Fibroblast of villous mesenchyme (primary cell): ENCODE measurements at regions not wholly inside any gene's neighbourhood (a gene's known extent, or its start where the extent isn't known, plus 50 kb on each side); places are given as distances from the start of the nearest gene placed in this dataset.

Source experiments
- DNase-seq: peaks from one replicate; pipeline ENCODE4 v3.0.0-alpha.2; 2010; ENCODE audit warnings: low read depth
- H3K4me3 ChIP-seq: 2 replicates; pipeline ENCODE4 v1.5.1; 2011; ENCODE audit warnings: low read depth, mild to moderate bottlenecking, low read length
- TF ChIP-seq, protein P1 (sequence below): IDR thresholded peaks from 2 replicates; pipeline ENCODE4 v1.5.1; 2012; ENCODE audit warnings: low read depth, mild to moderate bottlenecking, low read length; ENCODE audit not compliant: insufficient read depth

DNA sequence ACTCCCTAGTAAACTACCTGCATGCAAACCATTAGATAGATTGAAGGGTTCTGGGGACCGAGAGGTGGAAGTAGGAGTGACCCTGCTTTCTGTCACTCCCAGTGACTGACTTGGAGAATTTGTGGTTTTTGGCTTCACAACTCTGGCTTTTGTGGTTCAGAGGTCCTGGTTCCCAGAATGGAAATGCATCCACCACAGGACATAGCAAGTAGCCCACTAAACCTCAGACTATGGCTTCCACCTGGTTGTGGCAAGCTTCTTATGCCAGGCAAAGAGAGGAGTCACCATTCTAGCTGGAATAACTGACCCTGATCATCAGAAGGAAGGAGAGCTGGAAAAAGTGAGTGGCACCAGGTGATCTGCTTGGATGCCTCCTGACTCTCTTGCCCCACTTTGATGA lies 162.4 kb upstream of the TMEM260 start:
- no peak for DNase-seq
- no peak overlapping the region for H3K4me3 ChIP-seq

DNA sequence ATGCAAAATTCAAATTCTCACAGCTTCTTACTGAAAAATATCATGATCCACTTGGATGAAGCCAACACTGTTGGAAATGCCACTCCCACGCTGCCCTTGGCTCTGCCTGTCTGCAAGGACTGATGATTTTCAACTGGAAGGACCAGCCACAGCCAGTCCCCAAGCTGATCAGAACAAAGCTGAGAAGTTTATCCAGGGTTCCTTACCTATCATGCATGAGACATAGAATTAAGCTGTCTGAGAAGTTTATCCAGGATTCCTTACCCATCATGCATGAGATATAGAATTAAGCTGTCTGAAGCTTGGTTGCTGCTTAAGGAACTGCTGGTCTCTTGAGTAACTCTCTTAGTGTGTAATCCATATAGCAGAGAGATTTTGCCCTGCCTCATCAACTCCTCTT lies 159.8 kb upstream of the TMEM260 start:
- no peak for DNase-seq
- no peak overlapping the region for H3K4me3 ChIP-seq
- TF ChIP-seq, protein P1, sequence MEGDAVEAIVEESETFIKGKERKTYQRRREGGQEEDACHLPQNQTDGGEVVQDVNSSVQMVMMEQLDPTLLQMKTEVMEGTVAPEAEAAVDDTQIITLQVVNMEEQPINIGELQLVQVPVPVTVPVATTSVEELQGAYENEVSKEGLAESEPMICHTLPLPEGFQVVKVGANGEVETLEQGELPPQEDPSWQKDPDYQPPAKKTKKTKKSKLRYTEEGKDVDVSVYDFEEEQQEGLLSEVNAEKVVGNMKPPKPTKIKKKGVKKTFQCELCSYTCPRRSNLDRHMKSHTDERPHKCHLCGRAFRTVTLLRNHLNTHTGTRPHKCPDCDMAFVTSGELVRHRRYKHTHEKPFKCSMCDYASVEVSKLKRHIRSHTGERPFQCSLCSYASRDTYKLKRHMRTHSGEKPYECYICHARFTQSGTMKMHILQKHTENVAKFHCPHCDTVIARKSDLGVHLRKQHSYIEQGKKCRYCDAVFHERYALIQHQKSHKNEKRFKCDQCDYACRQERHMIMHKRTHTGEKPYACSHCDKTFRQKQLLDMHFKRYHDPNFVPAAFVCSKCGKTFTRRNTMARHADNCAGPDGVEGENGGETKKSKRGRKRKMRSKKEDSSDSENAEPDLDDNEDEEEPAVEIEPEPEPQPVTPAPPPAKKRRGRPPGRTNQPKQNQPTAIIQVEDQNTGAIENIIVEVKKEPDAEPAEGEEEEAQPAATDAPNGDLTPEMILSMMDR, result no peak

More for the DNA sequence above, 162.4 kb upstream of the TMEM260 start:
- TF ChIP-seq, protein P1, result no peak

DNA sequence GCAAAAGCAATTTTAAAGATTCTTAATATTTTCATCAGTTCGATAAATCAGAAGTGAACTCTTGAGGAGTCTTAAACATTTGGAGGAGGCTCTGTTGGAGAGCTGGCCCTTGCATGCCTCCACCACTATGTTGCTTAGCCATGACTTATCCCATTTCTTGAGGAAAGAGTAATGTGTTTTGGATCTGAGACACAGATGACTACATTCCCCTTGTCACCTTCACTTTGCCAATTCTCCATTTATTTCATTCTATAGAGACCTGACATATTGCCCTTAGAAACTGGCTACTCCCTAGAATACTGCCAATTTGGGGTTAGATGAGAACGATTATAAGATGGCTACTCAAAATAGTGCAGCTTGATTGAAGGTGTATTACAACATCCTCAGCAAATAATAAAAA lies 157.4 kb upstream of the TMEM260 start:
- TF ChIP-seq, protein P1, result no peak
- DNase-seq, result no peak
- no peak overlapping the region for H3K4me3 ChIP-seq

DNA sequence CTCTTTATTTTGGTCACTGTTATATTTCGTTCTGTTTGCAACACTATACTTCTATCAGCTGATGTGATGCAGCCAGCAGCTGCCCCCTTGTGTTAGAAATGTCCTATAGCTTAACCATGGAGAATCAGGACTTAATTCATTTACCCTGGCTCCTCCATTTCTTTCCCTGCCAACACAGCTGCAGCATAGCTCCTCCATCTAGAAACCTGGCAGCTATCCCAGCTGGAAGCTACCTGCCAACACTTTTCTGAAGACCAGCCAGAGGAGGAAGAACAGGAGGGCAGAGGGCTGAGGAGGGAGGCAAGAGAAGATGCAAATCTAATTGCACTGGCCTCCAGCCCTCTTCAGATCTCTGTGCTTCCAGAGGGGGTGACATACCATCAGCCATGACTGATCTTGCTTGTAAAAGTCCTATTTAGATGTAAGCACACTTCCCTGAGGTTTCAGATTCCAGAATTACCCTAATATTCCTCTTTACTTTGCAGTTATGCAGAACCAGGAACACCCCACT lies 156.8 kb upstream of the TMEM260 start:
- peak; percentile 77 for DNase-seq
- TF ChIP-seq, protein P1, result peak; percentile 82

DNA sequence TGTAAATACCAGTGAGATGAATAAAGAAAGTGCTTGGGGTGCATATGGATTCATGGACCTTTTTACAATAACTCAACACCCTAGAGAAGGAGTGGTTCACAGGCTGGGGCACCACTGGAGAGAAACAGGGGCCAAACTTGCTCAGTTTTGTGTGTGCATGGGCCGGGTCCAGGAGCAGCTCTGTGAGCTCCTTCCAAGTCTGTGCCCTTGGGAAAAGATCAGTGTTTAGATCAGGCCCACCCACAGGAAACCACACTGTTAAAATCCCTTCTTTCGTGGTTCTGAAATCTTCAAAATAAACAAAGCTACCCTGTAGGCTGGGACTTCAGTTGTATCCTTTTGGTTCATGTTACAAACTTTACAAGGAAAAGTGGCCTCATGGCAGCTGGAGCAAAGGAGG lies 156.1 kb upstream of the TMEM260 start:
- TF ChIP-seq, protein P1, result no peak
- DNase-seq, result peak; percentile 91
- H3K4me3 ChIP-seq, result no peak overlapping the region

More for the DNA sequence above, 156.8 kb upstream of the TMEM260 start:
- no peak overlapping the region for H3K4me3 ChIP-seq

DNA sequence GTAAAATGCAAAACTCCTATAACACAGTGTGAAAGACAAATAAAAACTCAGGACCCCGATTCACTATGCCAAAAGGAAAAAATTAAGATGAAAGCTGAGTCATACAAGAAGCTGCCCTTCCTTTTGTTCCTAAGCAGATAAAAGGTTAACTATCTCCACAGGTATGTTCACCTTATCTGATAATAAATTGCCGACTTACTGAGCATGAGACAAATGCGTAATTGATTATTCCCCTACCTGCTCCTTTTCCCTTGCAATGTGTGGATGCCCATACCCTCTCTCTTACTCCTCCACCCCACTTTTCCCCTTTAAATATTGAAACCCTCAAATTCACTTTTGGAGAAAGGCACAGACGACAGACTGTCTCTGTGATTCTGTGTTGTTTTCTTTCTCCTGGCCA lies 148.6 kb upstream of the TMEM260 start:
- no peak for DNase-seq
- TF ChIP-seq, protein P1, result no peak
- H3K4me3 ChIP-seq, result no peak overlapping the region

DNA sequence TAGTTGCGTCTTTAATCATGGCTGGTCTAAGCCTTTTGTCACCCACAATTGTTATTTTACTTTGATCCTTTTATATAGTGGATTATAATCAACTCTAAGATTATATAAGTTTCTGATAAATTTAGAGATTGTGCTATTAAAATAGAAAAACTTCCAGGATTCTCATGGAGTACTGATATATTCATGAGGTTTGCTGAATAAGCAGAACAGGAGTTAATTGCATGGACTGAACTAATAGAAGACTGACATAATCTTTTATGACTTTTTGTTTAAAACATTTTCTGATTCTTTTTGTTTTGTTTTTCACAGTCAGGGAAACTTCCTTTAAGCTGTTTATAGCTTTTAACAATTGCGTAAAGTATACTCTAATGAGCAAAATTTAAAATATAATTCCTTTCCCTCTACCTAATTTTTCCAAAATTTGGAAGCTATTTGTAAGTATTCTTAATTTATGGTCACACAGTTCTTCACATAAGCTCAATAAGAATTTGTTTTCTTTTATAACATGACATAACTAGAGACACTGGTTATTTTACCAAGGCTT lies 129.9 kb upstream of the TMEM260 start:
- TF ChIP-seq, protein P1, result no peak
- no peak for DNase-seq
- H3K4me3 ChIP-seq, result no peak overlapping the region
